ENCODE measurements at regions not wholly inside any gene's neighbourhood (a gene's known extent, or its start where the extent isn't known, plus 50 kb on each side); places are given as distances from the start of the nearest gene placed in this dataset.

DNA sequence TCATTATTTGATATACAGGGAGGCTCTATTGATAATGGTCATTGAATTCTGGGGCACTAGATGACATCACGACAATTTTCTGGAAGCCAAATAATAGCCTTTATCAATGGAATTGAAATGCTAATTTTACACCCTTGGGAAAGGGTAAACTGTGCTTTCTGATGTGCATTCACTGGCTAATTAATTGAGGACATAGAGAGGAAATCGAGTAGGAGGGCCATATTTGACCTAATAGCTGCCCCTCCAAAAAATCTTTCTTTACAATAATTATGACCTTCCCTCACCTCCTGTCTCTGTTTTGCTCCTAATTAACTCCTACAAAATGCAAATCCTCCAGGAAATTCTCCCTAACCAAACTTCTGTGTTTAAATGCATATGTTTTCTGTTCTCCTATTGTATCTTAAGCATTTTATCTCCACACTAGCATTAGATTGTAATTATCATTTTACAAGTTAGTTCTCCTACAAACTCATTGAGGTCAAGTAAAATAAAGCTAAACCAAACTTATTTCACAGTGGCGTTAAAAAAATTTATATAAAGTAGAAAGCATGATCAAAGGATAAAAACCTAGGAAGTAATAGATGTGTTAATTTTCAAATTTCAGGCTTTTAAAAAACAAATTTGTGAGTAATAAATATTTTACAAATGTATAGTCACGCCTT is 1414.0 kb upstream of the AGA start:
- DNase-seq: no peak

DNA sequence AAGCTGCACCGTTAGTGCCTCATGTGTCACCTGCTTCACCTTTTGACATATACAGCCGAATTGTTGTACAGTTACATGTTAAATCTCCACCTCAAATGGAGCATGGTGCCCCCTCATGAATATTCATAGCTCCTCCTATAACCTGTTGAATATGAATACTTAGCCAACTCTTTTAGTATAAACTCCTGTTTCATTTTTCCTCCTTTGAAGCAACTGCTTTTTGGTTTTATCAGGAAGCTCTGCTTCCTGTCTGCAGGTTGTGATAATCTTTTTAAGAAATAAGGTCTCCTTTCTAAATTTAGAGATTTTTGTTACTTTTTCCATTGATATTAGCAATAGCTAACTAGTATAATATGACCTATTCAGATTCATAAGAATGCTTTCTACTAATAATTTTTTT is 1429.2 kb upstream of the AGA start:
- no peak for DNase-seq

DNA sequence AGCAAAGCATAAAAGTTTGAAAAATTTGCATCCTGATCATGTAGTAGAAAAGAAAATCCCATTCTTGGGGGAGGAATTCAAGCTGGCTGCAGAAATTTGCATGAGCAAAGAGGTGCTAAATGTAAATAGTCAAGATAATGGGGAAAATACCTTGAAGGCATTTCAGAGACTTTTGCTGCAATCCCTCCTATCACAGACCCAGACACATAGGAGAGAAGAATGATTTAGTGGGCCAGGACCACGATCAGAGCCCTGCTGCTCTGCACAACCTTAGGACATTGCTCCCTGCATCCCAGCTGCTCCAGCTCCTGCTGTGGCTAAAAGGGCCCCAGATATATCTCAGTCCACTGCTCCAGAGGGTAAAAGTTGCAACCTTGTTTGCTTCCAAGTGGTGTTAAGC is 1439.7 kb upstream of the AGA start:
- no peak for DNase-seq

DNA sequence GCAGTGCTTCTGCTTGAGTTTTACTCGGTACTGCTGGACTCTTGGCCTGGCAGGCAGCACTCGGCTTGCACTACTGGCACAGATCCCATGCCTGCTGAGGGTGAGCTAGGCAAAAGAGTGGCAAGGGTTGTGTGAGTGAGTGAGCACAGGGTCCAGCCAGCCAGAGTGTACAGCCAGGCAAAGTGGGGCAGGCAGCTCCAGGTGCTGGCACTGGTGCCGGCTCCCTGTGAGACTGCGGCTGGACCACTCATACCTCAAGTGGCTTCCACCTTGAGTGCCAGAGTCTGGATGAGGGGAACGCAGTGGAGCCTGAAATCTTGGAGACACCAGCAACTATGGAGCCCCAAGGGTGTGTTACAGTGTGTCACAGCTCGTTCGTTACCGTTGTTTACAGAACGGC is 1451.9 kb upstream of the AGA start:
- no peak for DNase-seq

DNA sequence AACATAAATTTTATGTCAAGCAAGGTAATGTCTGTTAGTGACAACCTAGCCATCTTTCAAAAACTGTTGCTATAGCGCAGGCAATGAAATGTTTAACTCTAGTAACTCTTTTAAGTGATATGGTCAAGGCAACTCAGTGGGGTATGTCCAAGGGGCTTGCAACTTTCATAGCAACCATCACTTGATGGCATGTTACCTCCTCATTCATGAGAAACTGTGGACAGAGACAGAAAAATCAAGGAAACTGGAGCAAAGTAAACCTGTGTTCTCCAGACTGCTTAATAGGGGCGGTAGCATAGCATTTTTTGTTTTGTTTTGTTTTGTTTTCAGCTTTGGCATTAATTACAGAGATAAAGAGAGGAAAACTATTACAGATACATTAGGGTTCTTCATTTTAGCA is 1456.8 kb upstream of the AGA start:
- DNase-seq: no peak

DNA sequence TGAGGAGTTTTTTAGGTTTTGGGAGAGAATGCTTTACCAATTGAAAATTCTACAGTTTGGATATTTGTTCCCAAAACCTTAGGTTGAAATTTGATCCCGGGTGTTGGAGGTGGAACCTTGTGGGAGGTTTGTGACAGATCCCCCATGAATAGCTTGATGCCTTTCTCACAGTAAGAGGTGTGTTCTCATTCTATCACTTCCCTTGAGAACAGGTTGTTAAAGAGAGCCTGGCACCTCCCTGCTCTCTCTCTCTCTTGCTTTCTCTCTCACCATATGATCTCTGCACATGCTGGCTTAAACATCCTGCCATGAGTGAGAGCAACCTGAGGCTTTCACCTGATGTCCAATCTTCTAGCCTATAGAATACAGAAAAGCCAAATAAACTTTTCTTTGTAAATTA is 1475.5 kb upstream of the AGA start:
- no peak for DNase-seq

DNA sequence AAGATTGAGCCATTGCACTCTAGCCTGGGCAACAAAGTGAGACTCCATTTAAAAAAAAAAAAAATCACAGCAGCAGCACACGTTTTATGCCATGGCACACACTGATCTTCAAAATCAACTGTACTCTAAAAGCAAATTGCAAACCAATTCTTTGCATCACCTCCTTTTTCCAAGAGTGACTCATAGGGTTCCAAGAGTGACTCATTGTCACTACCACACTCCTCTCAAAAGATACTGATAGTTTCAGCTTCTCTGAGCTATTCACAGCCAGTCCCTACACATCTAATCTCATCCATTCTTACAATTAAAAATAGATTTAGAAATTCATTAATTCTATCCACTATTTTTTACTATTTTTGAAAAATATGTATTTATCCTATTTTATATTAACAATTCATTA is 1494.9 kb upstream of the AGA start:
- DNase-seq: peak; percentile 0

DNA sequence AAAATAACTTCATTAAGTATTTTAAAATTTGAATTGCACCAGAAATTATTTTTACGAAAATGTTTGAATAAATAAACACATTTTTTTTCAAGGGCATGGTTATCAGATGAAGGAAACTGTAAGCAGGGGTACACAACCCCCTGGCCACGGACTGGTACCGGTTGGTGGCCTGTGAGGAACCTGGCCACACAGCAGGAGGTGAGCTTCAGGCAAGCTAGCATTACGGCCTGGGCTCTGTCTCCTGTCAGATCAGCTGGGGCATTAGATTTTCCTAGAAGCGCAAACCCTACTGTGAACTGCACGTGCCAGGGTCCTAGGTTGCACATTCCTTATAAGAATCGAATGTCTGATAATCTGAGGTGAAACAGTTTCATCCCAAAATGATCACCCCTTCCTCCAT is 1499.7 kb upstream of the AGA start:
- no peak for DNase-seq

DNA sequence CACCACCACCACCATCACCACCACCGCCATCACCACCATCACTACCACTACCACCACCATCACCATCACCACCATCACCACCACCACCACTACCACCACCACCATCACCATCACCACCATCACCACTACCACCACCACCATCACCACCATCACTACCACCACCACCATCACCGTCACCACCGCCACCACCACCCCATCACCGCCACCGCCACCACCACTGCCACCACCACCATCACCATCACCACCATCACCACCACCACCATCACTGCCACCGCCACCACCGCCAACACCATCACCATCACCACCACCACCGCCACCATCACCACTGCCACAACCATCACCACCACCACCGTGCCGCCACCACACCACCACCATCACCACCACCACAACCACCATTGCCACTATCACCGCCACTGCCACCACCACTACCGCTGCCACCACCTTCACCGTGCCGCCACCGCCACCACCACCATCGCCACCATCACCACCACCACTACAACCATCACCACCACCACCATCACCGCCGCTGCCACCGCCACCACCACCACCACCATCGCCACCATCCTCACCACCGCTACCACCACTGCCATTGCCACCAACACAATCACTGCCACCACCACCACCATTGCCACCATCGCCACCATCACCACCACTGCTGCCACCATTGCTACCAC is 1511.3 kb upstream of the AGA start:
- no peak for DNase-seq

DNA sequence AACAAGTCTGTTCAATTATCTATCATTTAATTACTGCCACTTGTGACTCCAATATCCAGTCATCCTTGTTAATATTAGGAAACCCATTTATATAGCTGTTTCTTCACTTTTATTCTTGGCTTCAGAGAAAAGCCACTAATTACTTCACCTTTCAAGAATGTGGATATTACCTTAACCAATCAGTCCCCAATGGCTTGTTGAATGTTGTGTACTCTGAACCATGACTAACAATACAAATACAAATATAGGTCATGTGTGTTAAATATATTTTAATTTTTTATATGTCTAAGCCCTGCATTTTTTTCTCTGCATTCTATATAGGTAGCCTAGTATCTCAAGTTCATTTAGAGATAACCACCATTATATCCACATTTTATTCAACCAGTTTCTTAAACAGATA is 1513.4 kb upstream of the AGA start:
- no peak for DNase-seq

DNA sequence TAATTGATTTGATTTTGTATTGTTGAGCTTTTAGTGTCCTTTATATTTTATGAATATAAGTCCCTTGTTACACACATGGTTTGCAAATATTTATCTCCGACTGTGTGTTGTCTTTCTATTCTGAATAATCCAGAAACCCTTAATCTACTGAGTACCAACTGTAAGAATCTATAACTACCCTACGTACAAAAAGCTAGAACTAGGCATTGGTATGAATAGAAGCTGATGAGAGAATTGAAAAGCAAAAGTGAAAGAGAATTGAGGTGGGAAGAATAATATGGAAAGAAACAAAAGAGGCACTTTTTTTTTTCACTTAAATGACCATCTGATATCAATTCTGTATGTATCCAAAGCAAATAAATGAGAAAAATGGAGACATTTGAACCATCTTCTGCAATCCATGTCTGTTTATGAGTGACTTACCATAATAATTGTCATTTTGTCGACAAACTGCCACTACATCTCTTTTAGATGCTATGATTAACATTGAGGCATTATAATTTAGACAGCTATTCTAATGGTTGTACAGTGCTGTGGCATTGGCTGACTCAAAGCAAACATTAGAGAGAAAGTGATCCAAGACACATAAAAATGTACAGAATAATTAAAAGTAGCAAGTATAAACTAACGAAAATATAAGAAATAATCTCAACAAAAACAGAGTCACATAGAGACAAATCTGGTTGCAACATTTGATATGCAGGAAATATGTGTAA is 1516.6 kb upstream of the AGA start:
- no peak for DNase-seq

DNA sequence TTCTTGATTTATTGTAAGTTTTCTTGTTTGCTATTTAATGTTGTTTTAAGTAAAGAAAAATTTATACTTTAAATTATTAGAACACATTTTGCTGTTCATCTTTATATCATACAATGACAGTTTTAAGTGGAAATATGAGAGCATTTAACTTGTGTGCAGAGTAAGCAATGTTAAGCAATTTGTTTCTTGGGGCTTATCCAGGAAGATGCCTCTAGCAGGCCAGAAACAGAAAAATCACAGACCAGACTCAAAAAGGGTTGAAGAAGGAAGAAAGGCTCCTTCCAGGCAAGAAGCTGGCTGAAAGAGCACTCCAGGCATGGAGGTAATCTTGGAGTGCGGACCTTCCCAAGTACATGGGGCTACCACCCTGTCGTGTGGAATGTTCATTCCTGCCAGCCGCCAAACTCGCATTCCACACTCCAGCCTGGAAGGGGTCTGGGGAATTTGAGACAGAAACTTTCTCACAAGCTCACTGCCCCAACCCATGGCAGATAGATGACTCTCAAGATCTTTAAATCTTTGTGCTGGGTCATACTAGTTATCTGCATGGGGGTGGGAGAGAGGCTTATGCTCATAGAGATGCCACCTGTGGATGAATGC is 1521.3 kb upstream of the AGA start:
- no peak for DNase-seq

DNA sequence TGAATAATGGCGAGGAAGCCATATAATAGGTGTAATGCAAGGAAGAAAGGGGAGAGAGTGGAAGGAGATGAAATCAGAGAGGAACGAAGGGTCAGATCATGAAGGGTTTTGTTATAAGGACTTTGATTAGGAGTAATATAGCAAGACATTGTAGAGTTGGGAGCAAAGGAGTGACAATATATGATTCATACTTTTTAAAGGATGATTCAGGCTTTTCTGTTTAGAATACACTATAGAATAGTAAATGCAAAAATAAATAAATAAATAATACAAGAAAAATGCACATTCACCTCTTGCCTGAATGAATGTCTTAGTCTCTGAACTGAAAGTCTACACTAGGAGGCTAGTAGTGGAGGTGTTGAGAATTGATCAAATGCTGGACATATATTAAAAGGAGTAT is 1524.4 kb upstream of the AGA start:
- DNase-seq: no peak

DNA sequence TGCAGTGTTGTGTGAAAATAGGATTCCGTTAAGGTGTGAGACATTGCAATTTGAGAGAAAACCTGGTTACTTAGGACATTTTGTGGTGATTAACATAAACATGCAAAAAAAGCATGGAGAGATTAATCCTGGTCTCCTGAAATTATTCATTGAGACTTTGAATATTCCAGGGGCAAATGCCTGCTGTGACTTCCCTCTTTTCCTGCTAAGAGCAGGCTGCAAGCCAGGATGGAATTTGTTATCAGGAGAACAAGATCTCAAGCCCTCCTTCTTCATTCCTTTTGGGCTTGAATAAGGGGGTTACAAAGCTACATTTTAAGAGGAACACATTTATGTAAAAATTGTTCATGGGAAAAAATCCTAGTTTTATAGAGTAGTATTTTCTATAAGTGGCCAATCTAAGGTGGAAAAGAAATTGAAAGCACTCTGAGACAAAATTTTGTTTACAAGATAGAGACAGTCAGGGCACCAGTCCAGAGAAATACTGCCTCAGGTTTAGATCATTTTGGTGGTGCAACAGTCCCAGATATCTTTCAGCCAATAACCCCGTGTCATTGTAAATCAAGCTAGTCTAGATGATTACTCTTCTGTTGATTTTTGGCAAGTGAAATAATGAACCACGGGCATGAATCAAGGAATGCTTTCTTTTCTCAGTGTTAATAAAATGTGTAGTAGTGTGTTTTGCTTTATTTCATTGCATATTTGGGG is 1528.3 kb upstream of the AGA start:
- no peak for DNase-seq

DNA sequence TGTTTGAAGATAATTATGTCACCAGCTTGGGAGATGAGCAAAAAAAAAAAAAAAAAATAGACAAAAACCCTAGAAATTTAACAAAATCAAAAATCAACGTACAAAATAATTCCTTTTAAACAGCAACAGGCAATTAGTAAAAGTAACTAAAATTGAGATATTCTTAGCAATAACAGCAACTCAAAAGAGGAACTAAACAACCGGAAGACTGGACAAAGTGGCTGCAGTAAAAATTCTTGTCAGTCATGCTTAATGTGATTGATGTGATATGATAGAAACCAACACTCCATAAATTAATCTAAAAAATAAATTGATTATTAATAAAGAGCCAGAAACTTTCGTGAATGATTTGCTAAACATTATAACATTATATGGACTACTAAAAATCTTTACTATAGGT is 1534.6 kb upstream of the AGA start:
- DNase-seq: no peak

DNA sequence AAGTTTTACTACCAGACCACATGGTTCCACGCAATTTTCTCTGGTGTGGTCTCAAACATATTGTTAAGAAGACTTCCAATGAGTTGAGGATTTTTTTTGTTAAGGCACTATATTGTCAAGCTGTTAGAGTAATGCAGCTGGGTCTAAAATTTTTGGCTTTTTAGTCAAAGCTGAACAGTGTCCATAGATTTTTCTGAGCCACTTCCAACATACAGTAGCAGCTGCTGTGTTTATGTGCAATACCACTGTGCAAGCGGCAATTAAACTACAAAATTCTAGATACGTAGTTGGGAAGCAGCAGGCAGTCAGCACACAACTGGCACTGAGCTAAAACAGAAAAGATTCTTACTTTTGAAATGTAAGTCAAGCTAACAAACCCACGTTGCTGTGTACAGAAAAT is 1551.1 kb upstream of the AGA start:
- no peak for DNase-seq

DNA sequence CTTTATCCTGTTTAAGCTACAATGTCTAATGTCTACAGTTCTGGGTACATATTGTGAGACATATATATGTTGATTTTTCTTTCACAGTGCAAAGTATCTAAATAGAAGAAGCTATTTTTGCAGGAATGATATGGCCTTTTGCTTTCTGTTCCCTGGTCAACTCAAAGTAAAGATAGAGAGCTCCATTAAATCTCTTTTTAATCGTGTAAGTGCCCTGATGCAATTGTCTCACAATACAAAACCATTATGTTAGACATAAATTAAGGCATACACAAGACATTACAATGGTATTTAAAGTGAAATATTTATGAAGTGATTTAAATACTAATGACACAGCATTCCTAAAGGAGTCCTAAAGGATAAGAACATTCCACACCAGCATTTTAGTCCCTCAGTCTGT is 1559.7 kb upstream of the AGA start:
- DNase-seq: no peak

DNA sequence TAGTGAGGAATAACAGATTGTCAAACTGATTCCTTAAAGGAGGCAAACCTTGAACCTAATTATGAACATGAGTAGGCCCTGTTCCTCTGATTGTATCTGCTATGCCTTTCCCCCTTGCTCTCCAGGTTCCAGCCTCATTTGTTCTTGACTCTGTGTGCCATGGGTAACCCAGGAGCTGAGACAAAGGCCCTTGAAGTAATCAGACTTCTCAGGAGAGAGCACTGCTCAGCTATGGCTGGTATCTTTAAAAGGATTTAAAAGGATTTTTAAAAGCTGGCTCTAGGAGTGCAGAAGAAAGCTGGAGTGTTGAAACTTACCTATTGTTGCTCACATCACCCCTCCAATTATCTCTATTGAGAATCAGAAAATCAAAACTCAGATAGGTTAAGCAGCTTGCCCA is 1565.5 kb upstream of the AGA start:
- DNase-seq: no peak

DNA sequence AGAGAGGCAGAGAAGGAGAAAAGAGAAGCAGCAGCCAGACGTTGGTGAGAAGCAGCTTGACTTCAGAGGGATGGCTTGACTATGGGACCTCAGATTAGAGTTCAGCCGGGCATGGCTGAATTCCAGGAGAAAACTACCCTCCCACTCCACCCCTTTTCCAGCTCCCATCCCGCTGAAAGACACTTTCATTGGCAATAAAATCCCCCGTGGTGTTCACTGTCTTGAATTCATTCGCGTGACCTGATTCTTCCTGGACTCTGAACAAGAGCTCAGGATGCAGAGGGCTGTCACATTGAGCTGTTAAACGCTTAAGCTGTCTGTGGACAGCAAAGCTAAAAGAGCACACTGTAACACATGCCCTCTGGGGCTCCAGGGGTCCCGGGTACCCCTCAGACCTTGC is 1575.3 kb upstream of the AGA start:
- DNase-seq: no peak

DNA sequence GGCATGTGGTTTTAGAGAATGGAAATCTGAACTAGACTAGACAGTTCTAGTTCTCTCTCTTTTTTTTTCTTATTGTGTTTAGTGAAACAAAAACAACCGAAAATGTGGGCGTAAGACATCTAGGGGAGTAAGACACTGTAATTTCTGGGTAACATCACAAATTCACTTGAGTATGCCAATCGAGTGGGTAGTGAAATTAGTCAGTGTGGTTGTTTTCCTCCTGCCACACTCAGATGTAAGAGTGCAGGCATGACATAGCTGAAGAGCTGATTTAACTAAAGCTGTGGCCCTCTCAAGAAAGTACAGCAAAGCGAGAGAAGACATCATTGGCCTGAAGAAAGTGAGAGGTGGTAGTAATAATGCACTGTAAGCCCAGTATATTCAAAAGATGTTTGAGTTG is 1585.3 kb upstream of the AGA start:
- no peak for DNase-seq

DNA sequence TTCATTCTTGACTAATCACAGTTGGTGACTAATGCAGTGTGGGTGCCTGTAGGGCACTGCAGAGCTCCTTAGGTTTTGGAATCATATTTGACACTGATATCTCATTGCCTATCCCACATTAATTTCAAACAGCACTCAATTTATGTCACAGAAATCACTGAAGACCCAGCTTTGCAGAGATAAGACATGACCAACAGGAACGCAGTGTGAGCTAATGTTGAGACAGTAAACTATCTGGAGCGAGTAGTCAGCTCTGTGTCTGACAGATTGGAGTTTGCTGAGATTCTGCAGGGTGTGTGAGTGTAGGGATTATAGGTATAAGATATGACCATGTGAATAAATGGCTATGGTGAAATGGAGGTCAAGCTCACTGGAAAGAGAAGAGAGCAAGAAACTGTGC is 1586.1 kb upstream of the AGA start:
- no peak for DNase-seq

DNA sequence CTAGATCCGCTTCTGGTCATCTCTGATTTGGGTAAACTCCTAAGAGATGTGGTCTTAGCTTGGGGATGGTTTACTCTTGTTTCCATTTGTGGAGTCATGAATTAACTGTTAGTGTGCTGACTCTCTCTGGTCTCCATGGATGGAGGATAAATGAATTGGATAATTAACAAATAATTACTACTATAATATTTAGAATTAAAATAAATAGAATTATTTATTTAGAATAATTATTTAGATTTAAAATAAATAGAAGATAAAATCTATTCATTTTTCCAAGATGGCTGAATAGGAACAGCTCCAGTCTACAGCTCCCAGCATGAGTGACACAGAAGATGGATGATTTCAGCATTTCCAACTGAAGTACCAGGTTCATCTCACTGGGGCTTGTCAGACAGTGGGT is 1587.4 kb upstream of the AGA start:
- DNase-seq: no peak

DNA sequence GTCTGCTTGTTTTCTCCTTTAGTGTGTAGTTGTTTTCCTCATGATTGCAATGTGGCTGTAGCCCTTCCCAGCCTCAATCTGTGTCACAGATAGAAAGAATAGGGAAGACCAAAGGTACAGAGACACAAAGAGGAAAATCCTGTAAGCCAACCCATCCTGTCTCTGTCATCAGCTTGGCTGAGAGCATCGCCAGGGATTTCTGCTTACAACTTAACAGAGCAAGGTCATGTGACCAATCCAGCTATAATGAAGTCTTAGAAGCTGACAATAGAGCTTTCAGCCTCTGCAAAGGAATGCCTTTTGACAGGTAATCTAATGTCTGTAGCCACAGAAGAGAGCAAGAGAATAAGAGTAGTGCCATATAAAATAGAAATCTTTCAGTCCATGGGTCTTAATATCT is 1598.0 kb upstream of the AGA start:
- DNase-seq: no peak
